NCI-H748 treated with DMSO at 0.1 percent for 48 hours (cell line): ENCODE measurements at regions not wholly inside any gene's neighbourhood (a gene's known extent, or its start where the extent isn't known, plus 50 kb on each side); places are given as distances from the start of the nearest gene placed in this dataset.
"Not testable (repeated sequence)": the region's sequence is repeated elsewhere in the genome, so short reads cannot be mapped to it uniquely, and the experiment has no call there.

Source experiments
- DNase-seq: peaks from one replicate; lab custom pipeline; 2025; lab: John Stamatoyannopoulos, UW

GRCh38 chr13:65808061-65808460, 1422.1 kb downstream of the PCDH9 start:
- DNase-seq, result no peak

DNA sequence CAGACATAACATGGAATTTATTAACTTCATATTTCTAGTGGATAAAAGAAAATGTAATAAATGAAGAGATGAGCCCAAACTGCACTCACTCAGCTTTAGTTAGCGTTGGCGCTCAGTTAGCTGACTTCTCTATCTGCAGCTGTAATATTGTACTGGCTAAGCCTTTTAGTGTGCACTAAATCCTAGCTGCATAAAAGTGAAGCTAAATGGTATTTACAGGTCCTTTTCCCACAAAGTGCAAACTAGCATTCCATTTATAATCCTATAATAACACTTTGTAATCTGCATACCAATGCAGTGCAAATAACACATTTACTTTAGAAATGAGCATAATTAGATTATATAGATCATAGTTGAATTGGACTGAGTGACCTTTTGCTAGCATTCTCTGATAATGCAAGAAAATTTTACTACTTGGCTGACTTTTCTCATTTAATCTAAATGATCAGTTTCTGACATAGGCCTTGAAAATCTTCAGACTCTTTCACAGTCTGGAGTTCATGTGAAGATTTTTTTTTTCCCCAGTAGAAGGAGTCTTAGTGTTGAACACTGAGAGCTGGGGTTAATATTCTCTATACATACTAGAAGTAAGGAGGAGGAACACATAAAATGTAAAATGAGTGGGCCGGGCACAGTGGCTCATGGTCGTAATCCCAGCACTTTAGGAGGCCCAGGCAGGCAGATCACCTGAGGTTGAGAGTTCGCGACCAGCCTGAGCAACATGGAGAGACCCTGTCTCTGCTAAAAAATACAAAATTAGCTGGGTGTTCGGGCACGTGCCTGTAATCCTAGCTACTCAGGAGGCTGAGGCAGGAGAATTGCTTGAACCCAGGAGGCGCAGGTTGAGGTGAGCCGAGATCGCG, 1426.4 kb downstream of the PCDH9 start:
- DNase-seq, result no peak

DNA sequence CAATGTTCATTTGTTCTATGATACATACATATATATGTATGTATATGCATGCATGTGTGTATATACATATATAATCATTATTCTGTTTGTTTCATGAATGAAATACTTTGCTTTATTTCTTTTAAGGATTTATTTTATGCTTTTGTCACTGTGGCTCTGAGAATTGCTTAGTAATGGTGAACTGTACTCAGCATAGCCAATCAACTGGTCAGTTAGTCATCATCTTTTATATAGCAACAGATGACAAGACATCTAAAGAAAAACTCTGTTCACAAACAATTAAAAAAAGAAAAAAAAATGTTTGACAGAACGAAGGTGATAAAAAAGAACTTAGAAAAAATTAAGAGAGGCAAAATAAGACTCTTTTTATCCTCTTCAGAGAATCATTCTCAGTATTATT, 1440.3 kb downstream of the PCDH9 start:
- no peak for DNase-seq

DNA sequence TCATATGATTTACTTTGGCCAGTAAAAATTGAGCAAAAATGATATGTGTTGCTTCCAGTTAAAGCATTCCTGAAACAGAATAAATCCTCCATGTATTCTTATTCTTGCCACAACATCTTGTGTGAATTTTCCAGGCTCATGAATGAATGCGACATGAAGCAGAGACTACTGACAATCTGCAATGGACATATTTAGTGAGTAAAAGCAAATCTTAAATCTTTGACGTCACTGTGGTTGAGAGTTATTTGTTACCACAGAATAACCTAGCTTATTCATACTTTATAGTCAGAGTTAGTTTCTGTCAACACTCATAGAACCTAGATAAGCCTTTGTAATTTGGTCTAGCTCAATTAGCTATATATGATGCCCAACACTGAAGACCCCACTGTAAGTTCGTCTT, 1443.1 kb downstream of the PCDH9 start:
- no peak for DNase-seq

DNA sequence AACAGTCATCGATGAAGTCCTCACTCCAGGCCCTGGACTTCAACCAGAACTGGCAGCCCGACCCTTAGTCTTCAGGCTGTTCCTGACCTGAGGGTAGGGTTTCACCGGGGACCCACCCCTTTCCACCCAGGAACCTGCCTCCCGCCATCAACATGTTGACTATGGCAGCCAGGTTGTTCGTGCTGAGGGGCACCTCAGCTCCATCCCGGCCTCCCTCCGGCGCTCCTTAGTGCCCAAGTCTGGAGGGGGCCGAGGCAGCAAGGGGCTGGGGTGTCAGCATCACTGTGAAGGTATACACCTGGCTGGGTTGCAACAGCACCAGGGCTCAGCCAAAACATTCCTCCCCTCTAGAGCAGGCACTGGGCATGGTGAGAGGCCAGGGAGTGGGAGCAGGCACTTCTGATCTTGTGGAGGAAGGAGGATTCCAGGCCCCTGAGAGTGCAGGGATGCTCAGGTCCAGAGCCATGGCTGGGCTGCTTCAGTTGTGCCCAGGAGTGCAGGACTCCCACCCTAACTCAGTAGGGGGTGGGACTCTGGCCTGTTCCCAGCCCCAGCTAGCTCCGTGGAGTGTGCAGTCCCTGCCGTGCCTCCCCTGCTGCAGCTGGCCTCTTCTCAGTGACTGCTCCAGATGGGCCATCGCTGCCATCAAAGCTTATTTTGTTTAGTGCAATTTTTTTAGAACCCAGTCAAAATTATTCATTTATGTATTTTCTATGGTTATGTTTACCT, 1445.9 kb downstream of the PCDH9 start:
- DNase-seq, result no peak

GRCh38 chr13:65783383-65783782, 1446.8 kb downstream of the PCDH9 start:
- no peak for DNase-seq

GRCh38 chr13:65771704-65772313, 1458.3 kb downstream of the PCDH9 start:
- DNase-seq, result not testable (repeated sequence)

GRCh38 chr13:65768545-65768944, 1461.6 kb downstream of the PCDH9 start:
- DNase-seq, result no peak

- DNase-seq, result no peak
Measured at GRCh38 chr13:65763811-65764210, 1466.3 kb downstream of the PCDH9 start.

- DNase-seq, result no peak
Measured at GRCh38 chr13:65762012-65762411, 1468.1 kb downstream of the PCDH9 start.

DNA sequence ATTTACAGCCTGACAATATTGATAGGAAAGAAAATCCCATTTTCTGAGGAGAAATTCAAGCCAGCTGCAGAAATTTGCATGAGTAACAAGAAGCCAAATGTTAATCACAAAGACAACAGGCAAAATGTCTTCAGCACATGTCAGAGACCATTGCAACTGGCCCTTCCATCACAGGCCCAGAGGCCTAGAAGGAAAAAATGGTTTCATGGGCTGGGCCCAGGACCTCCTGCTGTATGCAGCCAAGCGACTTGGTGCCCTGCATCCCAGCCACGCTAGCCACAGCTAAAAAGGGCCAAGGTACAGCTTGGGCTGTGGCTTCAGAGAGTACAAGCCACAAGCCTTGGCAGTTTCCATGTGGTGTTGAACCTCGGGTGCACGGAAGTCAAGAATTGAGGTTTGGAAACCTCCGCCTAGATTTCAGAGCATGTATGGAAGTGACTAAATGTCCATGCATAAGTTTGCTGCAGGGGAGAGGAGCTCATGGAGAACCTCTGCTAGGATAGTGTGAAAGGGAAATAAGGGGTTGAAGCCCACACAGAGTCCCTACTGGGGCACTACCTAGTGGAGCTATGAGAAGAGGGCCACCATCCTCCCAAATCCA, 1474.0 kb downstream of the PCDH9 start:
- no peak for DNase-seq

- DNase-seq, result no peak
Measured at GRCh38 chr13:65748227-65748626, 1481.9 kb downstream of the PCDH9 start.

DNA sequence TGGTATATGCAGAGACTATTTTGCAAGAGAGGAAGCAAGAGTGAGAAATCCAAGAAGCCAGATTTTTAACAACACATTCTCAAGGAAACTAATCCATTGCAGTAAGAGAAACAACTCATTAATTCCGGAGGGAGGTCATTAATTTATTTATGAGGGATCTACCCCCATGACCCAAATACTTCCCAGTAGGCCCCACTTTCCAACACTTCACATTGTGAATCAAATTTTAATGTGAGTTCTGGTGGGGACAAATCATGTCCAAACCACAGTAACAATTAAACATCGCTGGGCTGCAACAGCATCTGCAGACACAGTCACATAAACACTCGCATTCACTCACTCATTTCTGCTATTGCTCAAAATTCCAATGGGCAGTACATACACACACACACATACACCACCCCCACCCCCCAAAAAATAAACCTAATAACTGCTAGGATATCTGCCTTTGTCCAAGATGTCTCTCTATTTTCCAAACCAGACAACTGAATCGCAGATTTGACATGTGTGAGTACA, 1483.7 kb downstream of the PCDH9 start:
- no peak for DNase-seq

- no peak for DNase-seq
Measured at GRCh38 chr13:65744836-65745235, 1485.3 kb downstream of the PCDH9 start.

DNA sequence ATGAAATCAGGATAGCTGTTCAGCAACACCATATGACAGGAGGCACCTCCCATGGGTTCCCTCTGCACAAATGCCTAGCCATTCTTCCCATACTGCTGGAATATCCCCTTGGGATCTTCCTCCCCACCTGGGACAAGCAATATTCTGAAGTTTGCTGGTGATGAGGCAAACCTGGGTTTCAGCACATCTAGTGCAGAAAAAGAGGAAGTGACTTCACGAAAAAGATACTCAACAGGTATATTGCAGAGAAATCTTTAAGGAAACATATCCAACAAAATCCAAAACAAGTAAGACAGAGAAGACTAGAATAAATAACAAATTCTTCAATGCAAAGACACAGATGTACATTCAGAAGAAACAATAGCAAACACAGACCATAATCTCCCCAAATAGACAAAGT, 1497.0 kb downstream of the PCDH9 start:
- DNase-seq, result no peak

DNA sequence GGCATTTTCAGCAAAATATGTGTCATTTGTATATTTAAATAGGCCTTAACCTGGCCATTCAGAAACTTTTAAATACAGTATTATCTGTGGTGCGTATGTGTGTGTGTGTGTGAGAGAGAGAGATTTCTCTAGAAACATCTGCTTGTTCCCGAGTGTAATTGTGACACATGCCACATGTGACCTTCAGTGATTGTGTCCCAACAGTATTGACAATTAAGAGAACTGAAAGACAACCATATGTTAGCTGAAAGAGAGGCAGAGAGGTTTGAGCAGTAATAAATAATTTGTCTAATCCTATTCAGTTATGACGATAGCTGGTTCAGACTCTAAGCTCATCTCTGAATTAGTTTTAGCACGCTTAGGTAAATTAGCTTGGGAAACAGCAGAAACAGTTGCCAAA, 1503.1 kb downstream of the PCDH9 start:
- no peak for DNase-seq

DNA sequence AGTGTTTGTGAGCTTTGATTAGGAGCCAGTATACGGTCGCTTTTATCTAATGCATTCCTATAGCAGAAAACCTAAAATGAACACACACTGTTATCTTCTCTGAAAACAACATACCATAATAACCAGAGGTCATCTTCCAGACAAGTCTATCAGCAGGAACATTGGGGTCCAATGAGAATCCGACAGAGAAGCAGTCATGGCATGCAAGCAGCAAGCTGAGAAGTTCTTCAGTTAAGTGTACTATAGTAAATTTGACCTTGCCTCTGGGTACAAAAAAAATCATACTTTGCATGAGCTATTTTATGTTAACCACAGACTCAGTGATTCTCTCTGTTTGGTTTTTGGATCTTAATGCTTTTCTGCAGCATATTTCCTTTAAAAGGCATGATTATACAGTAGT, 1505.1 kb downstream of the PCDH9 start:
- DNase-seq, result no peak

GRCh38 chr13:65724226-65724625, 1505.9 kb downstream of the PCDH9 start:
- no peak for DNase-seq

GRCh38 chr13:65722506-65722905, 1507.6 kb downstream of the PCDH9 start:
- no peak for DNase-seq

DNA sequence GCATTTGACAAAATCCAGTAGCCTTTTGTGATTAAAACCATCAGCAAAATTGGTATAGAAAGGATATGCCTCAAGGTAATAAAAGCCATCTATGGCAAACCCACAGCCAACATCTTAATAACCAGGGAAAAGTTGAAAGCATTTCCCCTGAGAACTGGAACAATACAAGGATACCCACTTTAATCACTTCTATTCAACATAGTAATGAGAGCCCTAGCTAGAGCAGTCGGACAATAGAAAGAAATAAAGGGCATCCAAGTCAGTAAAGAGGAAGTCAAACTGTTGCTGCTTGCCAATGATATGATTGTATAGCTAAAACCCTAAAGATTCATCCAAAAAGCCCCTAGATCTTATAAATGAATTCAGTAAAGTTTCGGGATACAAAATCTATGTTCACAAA, 1510.3 kb downstream of the PCDH9 start:
- DNase-seq, result no peak

DNA sequence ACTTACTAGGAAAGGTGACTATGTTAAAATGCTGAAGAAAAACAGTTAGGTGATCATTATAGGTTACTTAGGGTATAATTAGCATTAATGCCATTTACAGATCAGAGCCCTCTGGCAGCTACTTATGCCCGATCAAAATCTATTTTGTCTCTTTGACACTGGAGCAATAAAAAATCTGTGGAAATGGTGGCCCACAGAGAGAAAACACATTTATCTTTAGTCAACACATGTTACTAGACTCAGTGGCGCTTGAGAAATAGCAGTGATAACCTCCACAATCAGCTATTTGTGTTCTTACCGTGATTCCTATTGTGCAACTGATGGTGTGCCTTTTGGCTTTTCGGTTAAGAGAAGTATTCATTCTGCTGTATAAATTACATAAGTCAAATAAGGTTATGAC, 1519.6 kb downstream of the PCDH9 start:
- no peak for DNase-seq

DNA sequence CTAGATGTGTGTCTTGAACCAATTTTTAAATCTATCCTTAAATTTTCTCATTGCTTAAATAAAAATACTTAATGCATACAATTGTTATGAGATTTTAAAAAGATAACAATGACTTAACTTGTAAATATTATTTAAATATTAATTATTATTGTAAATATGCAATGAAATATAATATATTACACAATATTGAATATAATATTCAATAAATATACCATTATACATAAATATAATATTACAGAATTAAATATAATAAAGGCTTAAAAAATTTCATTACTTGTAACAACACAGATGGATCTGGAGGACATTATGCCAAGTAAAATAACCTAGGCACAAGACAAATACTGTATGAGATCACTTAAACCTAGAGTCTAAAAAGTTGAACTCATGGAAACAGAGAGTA, 1532.3 kb downstream of the PCDH9 start:
- DNase-seq, result no peak
